Stimulated activated CD4-positive, alpha-beta T cell treated with anti-CD3 and anti-CD28 coated beads, Interleukin-12 subunit alpha, Interleukin-12 subunit beta, amount 100 ng/mL, for 48 hours (primary cell): ENCODE measurements at regions not wholly inside any gene's neighbourhood (a gene's known extent, or its start where the extent isn't known, plus 50 kb on each side); places are given as distances from the start of the nearest gene placed in this dataset.
"Not testable (repeated sequence)": the region's sequence is repeated elsewhere in the genome, so short reads cannot be mapped to it uniquely, and the experiment has no call there.

Experiments used
- DNase-seq, 3 donors: peaks; one replicate each; pipeline ENCODE4 v3.0.0-alpha.2; 2020; ENCODE audit warnings: low read depth in 2 of 3, low spot score in 1 of 3

DNA sequence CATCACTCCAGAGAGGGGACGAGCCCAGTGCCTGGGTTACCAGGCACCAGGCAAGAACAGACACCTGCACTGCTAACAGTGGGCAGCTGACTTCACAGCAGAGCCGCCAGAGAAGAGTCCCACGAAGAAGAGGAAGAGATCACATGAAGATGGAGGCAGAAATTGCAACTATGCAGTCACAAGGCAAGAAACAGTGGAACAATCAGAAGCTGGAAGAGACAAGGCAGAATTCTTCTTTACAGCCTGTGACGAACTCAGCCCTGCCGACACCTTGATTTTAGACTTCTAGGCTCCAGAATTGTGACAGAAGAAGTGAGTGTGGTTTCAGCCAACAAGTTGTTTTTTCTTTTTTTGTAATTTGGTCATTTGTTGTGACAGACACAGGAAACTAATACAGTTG lies 59.2 kb downstream of the IL12A start:
- no peak for DNase-seq

DNA sequence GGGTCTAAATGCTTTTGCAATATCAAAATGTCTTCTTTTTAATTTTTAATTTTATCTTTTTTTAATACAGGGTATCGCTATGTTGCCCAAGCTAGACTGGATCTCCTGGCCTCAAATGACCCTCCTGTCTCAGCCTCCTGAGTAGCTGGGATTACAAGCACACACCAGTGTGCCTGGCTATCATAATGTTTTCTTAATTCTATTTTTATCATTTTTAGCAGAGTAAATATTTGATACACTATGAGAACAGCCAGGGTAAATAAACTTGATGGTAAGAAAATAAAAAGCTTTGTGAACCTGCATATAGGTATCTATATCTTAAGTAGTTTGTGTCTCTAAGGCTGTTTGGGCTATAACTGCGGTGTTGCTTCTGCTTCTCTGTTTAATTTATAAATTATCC lies 60.4 kb downstream of the IL12A start:
- DNase-seq: no peak

DNA sequence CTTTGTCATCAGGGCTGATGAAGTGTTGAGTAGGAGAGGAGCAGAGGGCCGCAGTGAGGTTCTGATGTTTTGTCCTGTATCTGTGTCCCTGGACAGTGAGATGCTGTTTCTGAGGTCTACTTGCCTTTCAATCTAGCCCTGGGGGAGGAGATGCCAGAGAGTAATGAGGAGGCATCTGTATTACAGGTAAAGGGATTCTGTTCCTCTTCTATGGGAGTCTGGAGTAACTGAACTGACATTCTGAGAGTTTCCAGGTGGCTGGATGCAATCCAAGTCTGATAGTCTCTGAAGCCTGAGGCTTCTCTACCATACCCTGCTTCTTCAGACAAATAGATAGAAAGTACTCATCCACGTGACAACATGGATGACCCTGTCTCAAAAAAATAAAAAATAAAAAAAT lies 60.9 kb downstream of the IL12A start:
- DNase-seq: no peak

DNA sequence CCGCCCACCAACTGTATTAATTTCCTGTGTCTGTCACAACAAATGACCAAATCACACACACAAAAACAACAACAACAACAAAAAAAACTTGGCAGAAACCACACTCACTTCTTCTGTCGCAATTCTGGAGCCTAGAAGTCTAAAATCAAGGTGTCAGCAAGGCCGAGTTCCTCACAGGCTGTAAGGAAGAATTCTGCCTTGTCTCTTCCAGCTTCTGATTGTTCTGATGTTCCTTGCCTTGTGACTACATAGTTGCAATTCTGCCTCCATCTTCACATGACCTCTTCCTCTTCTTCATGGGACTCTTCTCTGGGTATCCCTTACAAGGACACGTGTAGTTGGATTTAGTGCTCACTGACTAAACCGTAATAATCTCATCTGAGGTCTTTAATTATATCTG lies 61.4 kb downstream of the IL12A start:
- no peak for DNase-seq

DNA sequence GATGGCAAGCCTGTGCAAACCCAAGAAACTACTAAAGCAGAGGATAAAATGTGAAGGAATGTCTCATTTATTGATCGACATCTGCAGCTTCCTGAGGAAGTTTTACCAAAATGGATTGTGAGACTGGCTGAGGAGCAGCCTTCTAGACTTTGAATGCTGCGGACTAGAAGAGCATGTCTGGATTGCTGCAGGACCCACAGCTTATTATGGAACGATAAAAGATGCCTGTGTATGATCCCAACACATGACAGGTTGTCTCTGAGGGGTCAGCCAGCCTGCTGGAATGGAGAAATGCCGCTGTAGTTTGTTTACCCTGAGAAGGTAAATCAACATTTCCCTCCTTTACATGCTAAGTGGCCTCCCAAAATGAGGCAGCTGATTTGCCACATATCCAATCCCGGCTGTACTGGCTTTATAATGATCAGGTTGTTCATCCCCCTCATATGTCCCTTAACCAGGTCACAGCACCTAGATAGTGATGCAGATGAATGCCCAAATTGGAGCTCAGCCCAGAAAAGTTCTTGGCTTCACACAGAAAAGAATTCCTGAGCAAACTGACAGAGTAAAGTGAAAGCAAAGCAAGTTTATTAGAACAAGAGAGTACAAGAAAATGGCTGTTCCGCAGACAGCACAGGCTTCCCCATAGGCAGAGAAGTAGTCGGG lies 63.9 kb downstream of the IL12A start:
- DNase-seq: no peak

DNA sequence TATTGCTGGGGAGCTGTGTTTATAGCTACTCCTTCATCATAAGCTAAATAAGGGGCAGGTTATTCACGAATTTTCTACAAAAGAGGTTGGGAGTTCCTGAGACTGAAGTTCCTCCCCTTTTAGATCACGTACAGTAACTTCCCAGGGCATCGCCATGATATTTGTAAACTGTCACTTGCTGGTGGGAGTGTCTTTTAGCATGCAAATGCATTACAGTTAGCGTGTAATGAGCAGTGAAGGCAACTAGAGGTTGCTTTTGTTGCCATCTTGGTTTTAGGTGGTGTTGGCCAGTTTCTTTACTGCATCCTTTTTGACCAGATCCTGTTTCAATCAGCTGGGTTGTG lies 64.4 kb downstream of the IL12A start:
- no peak for DNase-seq

DNA sequence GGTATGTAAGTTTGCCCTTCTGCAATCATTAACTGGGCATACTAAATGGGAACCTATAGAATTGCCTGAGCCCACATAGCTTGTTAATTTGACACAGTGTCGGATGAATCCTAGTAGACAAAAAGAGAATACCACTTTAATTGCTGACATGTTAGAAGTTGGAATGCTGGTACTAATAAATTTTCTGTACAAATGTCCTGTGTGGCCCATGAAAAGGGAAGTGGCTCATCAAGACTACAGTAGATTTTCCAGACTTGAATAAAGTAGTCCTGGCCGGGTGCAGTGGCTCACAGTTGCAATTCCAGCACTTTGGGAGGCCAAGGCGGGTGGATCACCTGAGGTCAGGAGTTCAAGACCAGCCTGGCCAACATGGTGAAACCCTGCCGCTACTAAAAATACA lies 66.2 kb downstream of the IL12A start:
- DNase-seq: not testable (repeated sequence)

DNA sequence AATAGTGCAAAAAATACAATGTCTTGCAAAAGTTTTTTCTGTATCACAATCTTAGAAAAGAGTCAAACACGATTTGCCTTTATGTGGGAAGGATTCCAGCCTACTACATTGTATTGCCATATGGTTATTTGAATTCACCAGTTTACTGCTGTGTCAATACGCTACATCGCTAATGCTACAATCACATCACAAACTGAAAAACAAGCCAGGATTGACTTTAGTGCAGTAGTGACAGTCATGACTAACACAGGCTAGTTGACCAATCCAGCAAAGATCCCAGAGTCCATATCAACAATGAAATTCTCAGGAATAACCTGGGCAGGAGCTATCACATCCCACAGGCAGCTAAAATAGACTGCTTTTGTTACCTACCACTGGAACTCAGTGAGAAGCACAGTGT lies 67.0 kb downstream of the IL12A start:
- no peak for DNase-seq

DNA sequence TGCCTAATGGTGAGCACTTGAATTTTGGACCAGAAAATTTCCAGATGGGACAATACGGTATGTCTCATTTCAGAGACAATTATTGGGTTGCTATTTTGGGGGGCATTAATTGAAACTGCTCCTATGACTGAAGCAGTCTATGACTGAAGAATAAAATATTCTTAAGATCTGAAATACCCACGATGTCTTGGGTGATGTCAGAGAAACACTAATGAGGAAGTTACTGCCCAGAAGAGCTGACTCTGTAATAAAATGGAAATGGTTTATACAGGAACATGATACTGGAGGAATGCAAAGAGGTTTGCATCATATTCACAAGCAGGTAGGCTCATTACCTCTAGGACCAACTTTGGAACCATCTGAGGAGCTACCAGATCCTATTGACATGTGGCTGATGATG lies 68.7 kb downstream of the IL12A start:
- no peak for DNase-seq

DNA sequence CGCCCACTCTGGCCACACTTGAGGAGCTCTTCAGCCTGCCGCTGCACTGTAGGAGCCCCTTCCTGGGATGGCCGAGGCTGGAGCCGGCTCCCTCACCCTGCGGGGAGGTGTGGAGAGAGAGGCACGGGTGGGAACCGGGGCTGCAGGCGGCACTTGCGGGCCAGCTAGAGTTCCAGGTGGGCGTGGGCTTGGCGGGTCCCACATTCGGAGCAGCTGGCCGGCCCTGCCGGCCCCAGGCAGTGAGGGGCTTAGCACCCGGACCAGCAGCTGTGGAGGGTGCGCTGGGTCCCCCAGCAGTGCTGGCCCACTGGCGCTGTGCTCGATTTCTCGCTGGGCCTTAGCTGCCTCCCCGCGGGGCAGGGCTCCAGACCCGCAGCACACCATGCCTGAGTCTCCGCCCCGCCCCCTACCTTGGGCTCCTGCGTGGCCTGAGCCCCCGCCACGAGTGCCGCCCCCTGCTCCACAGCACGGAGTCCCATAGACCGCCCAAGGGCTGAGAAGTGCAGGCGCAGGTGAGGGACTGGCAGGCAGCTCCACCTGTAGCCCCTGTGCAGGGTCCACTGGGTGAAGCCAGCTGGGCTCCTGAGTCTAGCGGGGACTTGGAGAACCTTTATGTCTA lies 71.9 kb downstream of the IL12A start:
- DNase-seq: no peak

DNA sequence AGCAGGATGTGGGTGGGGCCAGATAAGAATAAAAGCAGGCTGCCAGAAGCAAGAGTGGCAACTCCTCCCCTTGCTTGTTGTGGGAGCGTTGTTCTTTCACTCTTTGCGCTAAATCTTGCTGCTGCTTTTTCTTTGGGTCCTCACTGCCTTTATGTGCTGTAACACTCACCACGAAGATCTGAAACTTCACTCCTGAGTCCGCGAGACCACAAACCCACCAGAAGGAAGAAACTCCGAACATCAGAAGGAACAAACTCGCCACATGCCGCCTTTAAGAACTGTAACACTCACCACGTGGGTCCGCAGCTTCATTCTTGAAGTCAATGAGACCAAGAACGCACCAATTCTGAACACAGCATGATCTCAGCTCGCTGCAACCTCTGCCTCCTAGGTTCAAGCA lies 72.9 kb downstream of the IL12A start:
- no peak for DNase-seq

DNA sequence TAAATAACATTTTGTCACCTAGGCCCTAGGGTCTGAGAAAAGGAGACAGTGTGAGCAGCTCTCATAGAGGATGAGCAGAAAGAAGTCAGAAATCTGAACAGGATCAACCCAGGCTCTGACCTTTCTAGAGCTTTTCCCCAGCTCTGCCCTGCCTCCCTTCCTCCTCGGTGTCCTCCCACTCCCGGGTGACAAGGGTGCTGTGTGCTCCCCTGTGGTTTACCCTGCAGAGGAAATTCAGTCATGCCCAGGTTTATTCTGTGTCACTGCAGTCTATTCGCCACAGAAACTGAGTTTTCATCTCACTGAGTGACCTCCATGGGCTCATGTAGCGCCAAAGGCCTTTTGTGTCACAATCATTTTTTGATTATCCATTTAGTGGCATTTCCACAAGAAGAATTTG lies 76.6 kb downstream of the IL12A start:
- DNase-seq: no peak

DNA sequence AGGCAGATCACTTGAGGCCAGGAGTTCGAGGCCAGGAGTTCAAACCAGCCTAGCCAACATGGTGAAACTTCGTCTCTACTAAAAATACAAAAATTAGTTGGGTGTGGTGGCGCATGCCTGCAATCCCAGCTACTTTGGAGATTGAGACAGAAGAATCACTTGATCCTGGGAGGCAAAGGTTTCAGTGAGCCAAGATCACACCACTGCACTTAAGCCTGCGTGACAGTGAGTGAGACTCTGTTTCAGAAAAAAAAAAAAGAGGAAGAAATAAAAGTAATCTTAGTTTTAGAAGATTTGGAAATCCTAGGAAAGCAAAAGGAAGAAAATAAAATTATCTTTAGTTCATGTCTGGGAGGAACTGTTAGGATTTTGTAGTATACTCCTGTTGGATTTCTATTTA lies 77.2 kb downstream of the IL12A start:
- no peak for DNase-seq

DNA sequence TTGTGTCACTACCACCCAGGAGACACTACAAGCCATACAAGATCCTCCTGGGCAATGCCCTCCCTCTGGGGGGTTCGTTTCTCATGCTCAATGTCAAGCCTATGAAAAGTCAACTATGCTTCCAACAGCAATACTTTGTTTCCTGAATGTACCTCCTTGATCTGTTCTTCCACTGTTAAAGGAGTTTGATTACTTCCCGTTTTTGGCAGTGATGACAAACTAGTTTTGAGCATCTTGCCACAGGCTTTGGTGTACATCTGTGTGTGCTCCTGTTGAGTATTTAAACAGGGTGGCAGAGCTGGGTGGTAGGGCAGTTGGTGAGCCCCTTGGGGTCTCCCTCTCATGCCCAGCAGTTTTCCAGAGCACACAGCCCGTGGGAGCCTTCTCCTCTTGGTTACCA lies 81.4 kb downstream of the IL12A start:
- DNase-seq: no peak

DNA sequence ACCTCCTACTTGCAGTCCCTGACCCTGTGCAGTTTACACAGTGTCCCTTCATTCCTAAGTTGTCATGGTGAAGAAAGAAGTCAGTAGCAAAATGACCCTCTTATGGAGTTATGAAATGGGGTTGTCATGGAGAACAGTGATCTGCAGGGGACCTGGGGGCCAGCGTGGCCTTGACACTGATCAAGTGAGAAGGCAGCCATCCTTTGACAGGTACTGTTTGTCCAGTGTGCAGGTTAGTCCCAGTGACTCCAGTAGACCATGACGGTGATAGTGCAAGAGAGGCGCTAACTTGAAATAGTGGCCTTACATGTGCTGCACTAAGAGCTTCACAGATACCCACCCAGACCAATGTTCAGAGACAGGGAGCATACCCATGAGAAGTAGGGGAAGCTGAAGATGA lies 87.9 kb downstream of the IL12A start:
- DNase-seq: no peak

DNA sequence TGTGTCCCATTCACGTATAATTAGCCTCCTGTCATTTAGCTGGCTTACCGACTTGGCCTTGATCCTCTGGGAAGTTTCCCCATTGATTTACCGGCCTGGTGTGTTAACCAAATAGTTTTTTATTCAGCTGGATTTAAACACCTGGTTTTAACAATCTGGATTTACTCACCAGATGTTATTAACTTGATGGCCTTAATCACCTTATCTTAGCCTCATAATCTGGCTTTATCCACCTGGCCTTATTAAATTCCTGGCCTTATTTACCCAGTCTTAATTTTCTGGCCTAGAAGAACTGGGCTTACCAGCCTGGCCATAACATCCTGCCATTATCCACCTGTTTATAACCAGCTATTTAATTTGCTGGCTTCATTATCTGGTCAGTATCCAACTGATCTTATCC lies 89.9 kb downstream of the IL12A start:
- DNase-seq: no peak

DNA sequence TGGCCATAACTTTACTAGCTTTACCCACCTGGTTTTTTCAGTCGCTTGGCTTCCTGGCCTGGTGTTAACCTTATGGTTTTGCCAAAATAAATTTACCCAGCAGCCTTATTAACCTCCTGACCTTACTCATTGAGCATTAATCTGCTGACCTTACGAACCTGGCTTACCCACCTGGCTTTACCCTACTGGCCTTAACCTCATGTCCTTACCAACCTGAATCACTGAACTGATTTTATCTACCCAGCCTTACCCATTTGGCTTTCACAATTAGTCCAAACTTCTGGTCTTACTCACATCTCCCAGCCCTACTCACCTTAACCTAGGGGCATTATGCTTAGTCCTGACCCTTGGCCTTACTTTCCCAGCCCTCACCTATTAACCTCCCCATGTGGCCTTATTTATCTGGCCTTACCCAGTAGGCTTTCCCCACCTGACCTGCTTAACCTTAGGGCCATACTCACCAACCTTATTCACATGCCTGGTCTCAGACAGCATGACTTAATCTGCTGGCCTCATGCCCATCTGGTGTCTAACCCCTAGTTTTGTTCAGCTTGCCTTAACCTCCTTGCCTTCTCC lies 93.4 kb downstream of the IL12A start:
- no peak for DNase-seq

DNA sequence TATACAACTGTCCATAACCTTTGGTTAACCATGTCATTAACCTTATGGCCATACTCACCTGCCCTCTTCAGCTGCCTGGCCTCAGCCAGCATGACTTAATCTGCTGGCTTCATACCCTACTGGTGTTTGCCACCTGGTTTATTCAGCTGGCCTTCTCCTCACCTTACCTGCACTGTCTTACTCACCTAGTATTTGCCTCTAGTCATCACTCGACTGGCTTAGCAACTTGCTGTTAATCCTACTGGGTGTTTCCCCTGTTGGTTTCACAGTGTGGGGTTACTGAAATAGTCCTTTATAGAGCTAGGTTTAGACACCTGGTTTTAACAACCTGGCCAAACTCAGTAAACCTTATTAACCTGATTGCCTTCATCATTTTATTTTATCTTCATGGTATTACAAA lies 96.4 kb downstream of the IL12A start:
- no peak for DNase-seq

DNA sequence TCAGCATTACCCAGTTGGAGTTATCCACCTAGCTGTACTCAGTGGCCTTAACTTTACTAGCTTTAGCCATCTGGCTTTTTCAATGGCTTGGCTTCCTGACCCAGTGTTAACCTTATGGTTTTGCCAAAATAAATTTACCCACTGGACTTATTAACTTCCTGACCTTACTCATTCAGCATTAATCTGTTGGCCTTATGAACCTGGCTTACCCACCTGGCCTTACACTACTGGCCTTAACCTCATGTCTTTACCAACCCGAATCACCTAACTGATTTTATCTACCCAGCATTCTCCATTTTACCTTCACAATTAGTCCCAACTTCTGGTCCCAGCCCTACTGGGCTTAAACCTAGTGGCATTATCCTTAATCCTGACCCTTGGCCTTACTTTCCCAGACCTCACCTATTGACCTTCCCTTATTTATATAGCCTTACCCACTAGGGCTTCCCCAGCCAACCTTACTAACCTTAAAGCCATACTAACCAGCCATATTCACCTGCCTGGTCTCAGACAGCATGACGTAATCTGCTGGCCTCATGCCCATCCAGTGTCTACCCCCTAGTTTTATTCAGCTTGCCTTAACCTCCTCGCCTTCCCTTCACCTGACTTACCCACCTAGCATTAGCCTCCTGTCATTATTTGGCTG lies 100.0 kb downstream of the IL12A start:
- DNase-seq: no peak

DNA sequence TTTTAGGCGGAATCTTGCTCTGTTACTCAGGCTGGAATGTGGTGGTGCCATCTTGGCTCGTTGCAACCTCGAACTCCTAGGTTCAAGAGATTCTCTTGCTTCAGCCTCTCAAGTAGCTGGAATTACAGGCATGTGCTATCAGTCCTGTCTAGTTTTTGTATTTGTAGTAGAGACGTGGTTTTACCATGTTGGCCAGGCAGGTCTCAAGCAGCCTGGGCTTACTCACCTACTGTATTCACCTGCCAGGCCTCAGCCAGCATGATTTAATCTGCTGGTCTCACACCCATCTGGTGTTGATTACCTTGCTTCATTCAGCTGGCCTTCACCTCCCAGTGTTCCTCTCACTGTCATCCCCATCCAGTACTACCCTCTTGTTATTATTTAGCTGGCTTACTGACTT lies 102.0 kb downstream of the IL12A start:
- DNase-seq: no peak

DNA sequence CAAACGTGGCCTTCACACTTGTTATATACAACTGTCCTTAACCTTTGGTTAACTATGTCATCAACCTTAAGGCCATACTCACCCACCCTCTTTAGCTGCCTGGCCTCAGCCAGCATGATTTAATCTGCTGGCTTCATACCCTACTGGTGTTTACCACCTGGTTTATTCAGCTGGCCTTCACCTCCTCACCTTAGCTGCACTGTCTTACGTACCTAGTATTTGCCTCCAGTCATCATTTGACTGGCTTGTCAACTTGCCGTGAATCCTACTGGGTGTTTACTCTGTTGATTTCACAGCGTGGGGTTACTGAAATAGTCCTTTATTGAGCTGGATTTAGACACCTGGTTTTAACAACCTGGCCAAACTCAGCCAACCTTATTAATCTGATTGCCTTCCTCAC lies 102.8 kb downstream of the IL12A start:
- no peak for DNase-seq

DNA sequence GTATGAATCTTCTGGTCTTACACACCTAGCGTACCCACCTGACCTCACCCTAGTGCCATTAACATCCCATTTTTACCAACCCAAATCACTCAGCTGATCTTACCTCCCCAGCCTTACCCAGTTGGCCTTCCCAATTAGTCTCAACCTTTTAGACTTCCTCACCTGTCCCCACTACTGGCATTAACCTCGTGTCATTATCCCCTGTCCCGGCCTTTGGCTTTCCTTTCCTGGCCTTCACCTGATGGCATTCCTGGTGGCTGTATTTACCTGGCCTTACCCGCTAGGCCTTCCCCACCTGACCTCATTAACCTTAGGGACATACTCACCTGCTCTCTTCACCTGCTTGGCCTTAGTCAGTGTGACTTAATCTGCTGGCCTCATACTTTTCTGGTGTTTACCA lies 104.1 kb downstream of the IL12A start:
- DNase-seq: no peak

DNA sequence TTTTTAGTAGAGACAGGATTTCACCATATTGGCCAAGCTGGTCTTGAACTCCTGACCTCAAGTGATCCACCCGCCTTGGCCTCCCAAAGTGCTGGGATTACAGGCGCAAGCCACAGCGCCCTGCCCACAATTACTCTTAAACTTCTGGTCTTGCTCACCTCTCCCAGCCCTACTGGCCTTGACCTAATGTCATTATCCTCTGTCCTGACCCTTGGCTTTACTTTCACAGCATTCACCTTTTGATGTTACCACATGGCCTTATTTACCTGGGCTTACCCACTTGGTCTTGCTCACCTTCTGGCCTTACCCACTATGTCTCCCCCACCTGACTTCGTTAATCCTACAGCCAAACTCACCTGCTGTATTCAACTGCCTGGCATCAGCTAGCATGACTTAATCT lies 105.9 kb downstream of the IL12A start:
- DNase-seq: no peak
